NCI-H2227 (cell line): ENCODE measurements at regions not wholly inside any gene's neighbourhood (a gene's known extent, or its start where the extent isn't known, plus 50 kb on each side); places are given as distances from the start of the nearest gene placed in this dataset.

ENCODE experiments used
- DNase-seq: peaks from one replicate; lab custom pipeline; 2025; ENCODE audit not compliant: unreplicated experiment; lab: John Stamatoyannopoulos, UW

- no peak for DNase-seq
Measured at GRCh38 chr10:128820663-128821062, 646.4 kb upstream of the MGMT start.

- no peak for DNase-seq
Measured at GRCh38 chr10:128823201-128823600, 643.8 kb upstream of the MGMT start.

- DNase-seq = no peak
Measured at GRCh38 chr10:128825626-128826025, 641.4 kb upstream of the MGMT start.

GRCh38 chr10:128833671-128834070, 633.4 kb upstream of the MGMT start:
- DNase-seq = no peak

GRCh38 chr10:128835361-128835760, 631.7 kb upstream of the MGMT start:
- no peak for DNase-seq

GRCh38 chr10:128837478-128837877, 629.6 kb upstream of the MGMT start:
- no peak for DNase-seq

- DNase-seq = no peak
Measured at GRCh38 chr10:128839134-128839533, 627.9 kb upstream of the MGMT start.

- no peak for DNase-seq
Measured at GRCh38 chr10:128839701-128840100, 627.3 kb upstream of the MGMT start.

- DNase-seq = no peak
Measured at GRCh38 chr10:128843972-128844371, 623.1 kb upstream of the MGMT start.

GRCh38 chr10:128846927-128847326, 620.1 kb upstream of the MGMT start:
- no peak for DNase-seq

GRCh38 chr10:128848810-128849209, 618.2 kb upstream of the MGMT start:
- no peak for DNase-seq

GRCh38 chr10:128850647-128851046, 616.4 kb upstream of the MGMT start:
- DNase-seq = no peak

GRCh38 chr10:128851281-128851680, 615.8 kb upstream of the MGMT start:
- DNase-seq = no peak

GRCh38 chr10:128851726-128852125, 615.3 kb upstream of the MGMT start:
- DNase-seq = no peak

- no peak for DNase-seq
Measured at GRCh38 chr10:128852449-128852848, 614.6 kb upstream of the MGMT start.

- no peak for DNase-seq
Measured at GRCh38 chr10:128852902-128853301, 614.1 kb upstream of the MGMT start.

GRCh38 chr10:128853537-128853936, 613.5 kb upstream of the MGMT start:
- DNase-seq = no peak

GRCh38 chr10:128854204-128854603, 612.8 kb upstream of the MGMT start:
- DNase-seq = no peak

- DNase-seq = no peak
Measured at GRCh38 chr10:128854963-128855362, 612.1 kb upstream of the MGMT start.

GRCh38 chr10:128855618-128856428, 611.2 kb upstream of the MGMT start:
- no peak for DNase-seq

GRCh38 chr10:128859738-128860386, 607.2 kb upstream of the MGMT start:
- DNase-seq = no peak

GRCh38 chr10:128860574-128860973, 606.5 kb upstream of the MGMT start:
- no peak for DNase-seq
